AG04450 (cell line): ENCODE measurements at regions not wholly inside any gene's neighbourhood (a gene's known extent, or its start where the extent isn't known, plus 50 kb on each side); places are given as distances from the start of the nearest gene placed in this dataset.
"Not testable (repeated sequence)": the region's sequence is repeated elsewhere in the genome, so short reads cannot be mapped to it uniquely, and the experiment has no call there.

Source experiments
- CTCF ChIA-PET: fragments of 300-600, 350-600 bp; formaldehyde crosslinking; extraction: SDS; loops from one replicate; lab custom pipeline; 2022; ENCODE audit warnings: antibody characterized with exemption, inconsistent platforms; lab: Charles Lee
- POLR2A ChIA-PET: fragments of 350-600 bp; formaldehyde crosslinking; extraction: SDS; loops from one replicate; lab custom pipeline; 2021; ENCODE audit warnings: antibody characterized with exemption, inconsistent platforms; lab: Yijun Ruan, JAX
- DNase-seq: peaks from one replicate; pipeline ENCODE4 v3.0.0-alpha.2; 2011; ENCODE audit warnings: low read depth, low spot score
- H3K27ac ChIP-seq: one replicate; pipeline ENCODE4 v1.5.1; 2012; ENCODE audit warnings: low read depth, low read length, control low read depth
- H3K27me3 ChIP-seq: one replicate; pipeline ENCODE4 v1.6.0; 2012; ENCODE audit warnings: low read length; ENCODE audit not compliant: control insufficient read depth, insufficient read depth
- H3K4me3 ChIP-seq: 2 replicates; pipeline ENCODE4 v1.5.1; 2011; ENCODE audit warnings: mild to moderate bottlenecking, low read depth, low read length, control low read depth
- H3K9me3 ChIP-seq: 2 replicates; pipeline ENCODE4 v1.5.1; 2012; ENCODE audit warnings: low read length; ENCODE audit not compliant: control insufficient read depth, insufficient read depth
- CTCF ChIP-seq: IDR thresholded peaks from 2 replicates; pipeline ENCODE4 v1.5.1; 2011; ENCODE audit warnings: low read depth, low read length, control low read depth, inconsistent platforms

DNA sequence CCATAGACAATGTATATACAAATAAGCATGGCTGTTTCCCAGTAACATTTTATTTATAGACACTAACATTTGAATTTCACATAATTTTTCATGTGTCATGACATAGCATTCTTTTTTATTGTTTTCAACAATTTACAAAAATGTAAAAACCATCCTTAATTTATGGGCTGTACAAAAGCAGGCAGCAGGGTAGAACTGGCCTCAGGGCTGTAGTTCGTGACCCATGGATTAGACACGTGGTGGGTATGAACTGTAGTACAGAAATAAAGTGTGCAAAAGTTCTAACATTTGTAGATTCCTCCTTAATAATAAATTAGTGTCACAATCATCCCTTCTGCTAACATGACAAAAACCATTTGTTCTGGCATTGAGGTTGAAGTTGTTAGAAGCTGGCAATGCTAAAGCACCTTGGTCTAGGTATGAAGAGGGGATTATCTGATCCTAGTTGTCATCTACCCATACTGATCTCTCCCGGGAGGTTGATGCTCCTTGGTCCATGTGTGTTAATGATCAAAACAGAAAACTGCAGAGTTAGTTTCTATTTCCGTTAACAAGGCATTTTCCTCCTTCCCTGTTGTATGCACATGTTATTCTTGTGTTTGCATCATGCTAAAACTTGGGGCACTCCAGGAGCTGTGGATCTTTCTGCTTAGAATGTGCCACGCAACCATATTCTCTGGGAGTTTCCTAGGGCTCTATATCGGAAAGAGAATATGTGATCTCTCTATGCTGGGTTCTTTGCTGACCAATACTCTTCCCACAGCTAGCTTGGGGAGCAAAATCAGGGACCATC lies 917.6 kb downstream of the TLE1 start:
- H3K27me3 ChIP-seq: no peaks in the 10 kb centered on the region
- no peak overlapping the region for H3K4me3 ChIP-seq
- H3K9me3 ChIP-seq: no peaks in the 10 kb centered on the region
- ChIA-PET POLR2A (no interaction called here), CTCF (interaction anchor here (0.6 kb wide), 1 partner anchor 418 kb away, joined by 3 read pairs; no protein-coding TSS in a partner anchor)
- no peak overlapping the region for H3K27ac ChIP-seq
- TF ChIP-seq CTCF: no peak
- no peak for DNase-seq

- ChIA-PET POLR2A (no interaction called here), CTCF (no interaction called here)
- no peak for TF ChIP-seq CTCF
- DNase-seq: no peak
- no peak overlapping the region for H3K4me3 ChIP-seq
- H3K27ac ChIP-seq: no peak overlapping the region
- H3K9me3 ChIP-seq: no peaks in the 10 kb centered on the region
- H3K27me3 ChIP-seq: no peaks in the 10 kb centered on the region
Observed at GRCh38 chr9:80763536-80763935, 925.8 kb downstream of the TLE1 start.

GRCh38 chr9:80755586-80755985 lies 933.8 kb downstream of the TLE1 start:
- no peak for TF ChIP-seq CTCF
- Histone ChIP-seq H3K27ac (no peak overlapping the region), H3K9me3 (no peaks in the 10 kb centered on the region), H3K4me3 (no peak overlapping the region), H3K27me3 (no peaks in the 10 kb centered on the region)
- CTCF ChIA-PET: no interaction called here
- POLR2A ChIA-PET: no interaction called here
- no peak for DNase-seq

DNA sequence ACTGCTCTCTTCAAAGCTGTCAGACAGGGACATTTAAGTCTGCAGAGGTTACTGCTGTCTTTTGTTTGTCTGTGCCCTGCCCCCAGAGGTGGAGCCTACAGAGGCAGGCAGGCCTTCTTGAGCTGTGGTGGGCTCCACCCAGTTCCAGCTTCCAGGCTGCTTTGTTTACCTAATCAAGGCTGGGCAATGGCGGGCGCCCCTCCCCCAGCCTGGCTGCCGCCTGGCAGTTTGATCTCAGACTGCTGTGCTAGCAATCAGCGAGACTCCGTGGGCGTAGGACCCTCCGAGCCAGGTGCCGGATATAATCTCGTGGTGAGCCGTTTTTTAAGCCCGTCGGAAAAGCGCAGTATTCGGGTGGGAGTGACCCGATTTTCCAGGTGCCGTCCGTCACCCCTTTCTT lies 942.3 kb downstream of the TLE1 start:
- H3K4me3 ChIP-seq, H3K27ac ChIP-seq, POLR2A ChIA-PET, CTCF ChIA-PET, H3K9me3 ChIP-seq, H3K27me3 ChIP-seq, DNase-seq: not testable (repeated sequence)

GRCh38 chr9:80732506-80732905 lies 956.8 kb downstream of the TLE1 start:
- no peak for TF ChIP-seq CTCF
- no peak overlapping the region for H3K4me3 ChIP-seq
- no peak overlapping the region for H3K27ac ChIP-seq
- no peaks in the 10 kb centered on the region for H3K27me3 ChIP-seq
- no peaks in the 10 kb centered on the region for H3K9me3 ChIP-seq
- POLR2A ChIA-PET: no interaction called here
- CTCF ChIA-PET: no interaction called here
- DNase-seq: no peak
